HEK293T (cell line): ENCODE measurements at regions not wholly inside any gene's neighbourhood (a gene's known extent, or its start where the extent isn't known, plus 50 kb on each side); places are given as distances from the start of the nearest gene placed in this dataset.

Experiments
- CTCF ChIA-PET: fragments of 350-600 bp; formaldehyde crosslinking; extraction: SDS; loops from one replicate; lab custom pipeline; 2021; ENCODE audit warnings: antibody characterized with exemption, inconsistent platforms; lab: Yijun Ruan, JAX
- POLR2A ChIA-PET: fragments of 350-600 bp; formaldehyde crosslinking; extraction: SDS; loops from one replicate; lab custom pipeline; 2020; ENCODE audit warnings: antibody characterized with exemption, inconsistent platforms; lab: Yijun Ruan, JAX
- DNase-seq: peaks from one replicate; pipeline ENCODE4 v3.0.0; 2012; ENCODE audit warnings: mixed read lengths; ENCODE audit errors: extremely low spot score
- ARNT ChIP-seq: fragments of 450-650 bp; IDR thresholded peaks from 2 replicates; pipeline ENCODE4 v1.6.1; 2017; ENCODE audit warnings: mild to moderate bottlenecking
- BHLHE40 ChIP-seq: fragments of 450-650 bp; IDR thresholded peaks from 2 replicates; pipeline ENCODE4 v1.6.1; 2016; ENCODE audit warnings: mild to moderate bottlenecking, moderate library complexity, borderline replicate concordance
- CTBP1 ChIP-seq: fragments of 450-650 bp; IDR thresholded peaks from 2 replicates; pipeline ENCODE4 v1.6.1; 2016; ENCODE audit warnings: borderline replicate concordance
- ELF4 ChIP-seq: fragments of 450-650 bp; IDR thresholded peaks from 2 replicates; pipeline ENCODE4 v1.6.1; 2017; ENCODE audit warnings: antibody characterized with exemption
- FOXA1 ChIP-seq: fragments of 450-650 bp; IDR thresholded peaks from 2 replicates; pipeline ENCODE4 v1.6.1; 2016; ENCODE audit warnings: mild to moderate bottlenecking
- FOXK2 ChIP-seq: fragments of 450-650 bp; IDR thresholded peaks from 2 replicates; pipeline ENCODE4 v1.6.1; 2016; ENCODE audit warnings: mild to moderate bottlenecking
- FOXM1 ChIP-seq: fragments of 450-650 bp; IDR thresholded peaks from 2 replicates; pipeline ENCODE4 v1.6.1; 2017; ENCODE audit warnings: mild to moderate bottlenecking, borderline replicate concordance
- HDGF ChIP-seq: fragments of 450-650 bp; IDR thresholded peaks from 2 replicates; pipeline ENCODE4 v1.6.1; 2017; ENCODE audit warnings: antibody characterized with exemption, borderline replicate concordance
- L3MBTL2 ChIP-seq: fragments of 450-650 bp; conservative IDR thresholded peaks from 2 replicates; pipeline ENCODE4 v1.6.1; 2016; ENCODE audit warnings: mild to moderate bottlenecking
- LEF1 ChIP-seq: fragments of 450-650 bp; IDR thresholded peaks from 2 replicates; pipeline ENCODE4 v1.6.1; 2017; ENCODE audit warnings: mild to moderate bottlenecking, borderline replicate concordance
- NFRKB ChIP-seq: fragments of 450-650 bp; IDR thresholded peaks from 2 replicates; pipeline ENCODE4 v1.6.1; 2016; ENCODE audit warnings: mild to moderate bottlenecking, moderate library complexity
- SP1 ChIP-seq: fragments of 450-650 bp; IDR thresholded peaks from 2 replicates; pipeline ENCODE4 v1.6.1; 2017
- SUZ12 ChIP-seq: fragments of 450-650 bp; IDR thresholded peaks from 2 replicates; pipeline ENCODE4 v1.6.1; 2016; ENCODE audit warnings: mild to moderate bottlenecking
- TARDBP ChIP-seq: fragments of 450-650 bp; IDR thresholded peaks from 2 replicates; pipeline ENCODE4 v1.6.1; 2016
- ZNF384 ChIP-seq: fragments of 450-650 bp; IDR thresholded peaks from 2 replicates; pipeline ENCODE4 v1.6.1; 2016
- TF ChIP-seq, protein P1 (sequence below): fragments of 450-650 bp; IDR thresholded peaks from 2 replicates; pipeline ENCODE4 v1.6.1; 2016

DNA sequence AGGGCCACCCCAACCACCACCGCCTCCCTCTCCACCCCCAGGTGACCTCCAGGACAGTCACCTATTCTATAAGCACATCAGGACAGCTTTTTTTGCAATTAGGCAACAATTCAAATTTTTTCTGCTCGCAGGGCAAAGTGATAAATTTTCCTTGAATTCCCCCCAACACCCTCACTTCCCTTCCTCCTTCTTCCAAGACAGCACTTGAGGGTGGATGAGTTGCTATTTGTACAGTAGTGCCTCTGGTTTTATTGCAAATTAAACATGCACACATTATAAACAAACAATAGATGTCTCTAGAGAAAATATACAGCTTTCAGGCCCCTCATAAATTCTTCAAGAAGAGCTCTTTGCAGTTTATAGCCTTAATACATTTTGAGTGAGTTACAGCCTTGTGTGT lies 80.9 kb upstream of the USP47 start:
- CTCF ChIA-PET: interaction anchor here (0.8 kb wide), 1 partner anchor 733 kb away, joined by 3 read pairs; no protein-coding TSS in a partner anchor
- TF ChIP-seq ZNF384 (no peak), ELF4 (no peak), FOXA1 (no peak)
- TF ChIP-seq, protein P1, sequence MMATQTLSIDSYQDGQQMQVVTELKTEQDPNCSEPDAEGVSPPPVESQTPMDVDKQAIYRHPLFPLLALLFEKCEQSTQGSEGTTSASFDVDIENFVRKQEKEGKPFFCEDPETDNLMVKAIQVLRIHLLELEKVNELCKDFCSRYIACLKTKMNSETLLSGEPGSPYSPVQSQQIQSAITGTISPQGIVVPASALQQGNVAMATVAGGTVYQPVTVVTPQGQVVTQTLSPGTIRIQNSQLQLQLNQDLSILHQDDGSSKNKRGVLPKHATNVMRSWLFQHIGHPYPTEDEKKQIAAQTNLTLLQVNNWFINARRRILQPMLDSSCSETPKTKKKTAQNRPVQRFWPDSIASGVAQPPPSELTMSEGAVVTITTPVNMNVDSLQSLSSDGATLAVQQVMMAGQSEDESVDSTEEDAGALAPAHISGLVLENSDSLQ: peak; percentile 63
- POLR2A ChIA-PET: no interaction called here
- no peak for DNase-seq

DNA sequence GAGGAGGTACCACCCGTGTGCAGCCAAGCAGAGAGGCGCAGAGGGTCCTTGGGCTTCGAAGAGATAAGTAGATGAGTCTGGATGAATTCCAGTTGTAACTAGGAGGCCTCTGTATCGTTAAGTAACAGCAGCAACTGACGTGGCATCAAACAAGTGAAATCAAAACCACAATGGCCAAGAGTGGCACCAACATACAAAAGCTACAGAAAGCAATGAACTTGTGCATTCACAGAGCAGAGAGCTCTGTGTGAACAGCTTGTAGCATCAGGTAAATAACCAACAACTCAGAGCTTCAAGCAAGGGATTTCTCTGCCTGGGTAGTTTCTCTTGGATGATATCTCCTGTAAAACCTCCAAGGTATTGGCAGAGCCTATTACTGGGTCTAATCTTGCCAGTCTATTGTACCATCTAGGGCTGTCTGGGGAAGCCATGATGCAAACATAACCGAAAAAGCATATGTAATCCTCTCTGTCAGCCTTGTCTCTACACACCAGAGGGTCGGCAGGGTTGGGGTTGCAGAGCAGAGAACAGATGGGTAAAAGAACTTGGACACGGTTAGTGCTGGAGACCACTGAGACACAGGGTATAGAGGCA lies 83.1 kb upstream of the USP47 start:
- ChIA-PET CTCF (no interaction called here), POLR2A (no interaction called here)
- TF ChIP-seq ZNF384 (no peak), SUZ12 (no peak), ELF4 (no peak), ARNT (no peak), FOXM1 (no peak), TARDBP (no peak), FOXA1 (no peak), HDGF (no peak), LEF1 (no peak), NFRKB (no peak), L3MBTL2 (no peak), SP1 (no peak)
- TF ChIP-seq, protein P1: no peak
- no peak for DNase-seq

DNA sequence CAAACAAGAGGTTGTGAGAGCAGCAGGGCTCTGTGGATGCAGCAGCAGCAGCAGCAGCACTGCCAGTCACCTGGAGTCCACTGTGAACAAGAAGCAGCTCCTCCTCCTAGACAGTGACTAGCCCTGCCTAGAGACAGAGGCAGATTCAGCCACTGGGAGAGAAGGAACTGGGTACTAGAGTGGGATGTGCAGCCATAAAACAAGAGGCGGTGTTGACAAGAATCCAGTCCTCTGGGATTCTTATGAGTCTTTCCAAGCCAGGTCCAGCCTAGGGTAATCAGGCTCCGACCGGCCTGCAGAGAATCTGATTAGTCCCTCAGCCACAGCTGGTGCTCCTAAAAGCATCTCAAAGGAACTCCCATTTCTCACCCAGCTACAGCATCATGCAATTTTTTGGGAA lies 83.9 kb upstream of the USP47 start:
- TF ChIP-seq HDGF (no peak), SP1 (no peak), LEF1 (no peak), ZNF384 (no peak), FOXA1 (no peak), L3MBTL2 (no peak), FOXM1 (no peak), CTBP1 (no peak), FOXK2 (no peak), ELF4 (no peak), BHLHE40 (no peak), TARDBP (no peak), SUZ12 (no peak), ARNT (no peak), NFRKB (no peak)
- TF ChIP-seq, protein P1: no peak

DNA sequence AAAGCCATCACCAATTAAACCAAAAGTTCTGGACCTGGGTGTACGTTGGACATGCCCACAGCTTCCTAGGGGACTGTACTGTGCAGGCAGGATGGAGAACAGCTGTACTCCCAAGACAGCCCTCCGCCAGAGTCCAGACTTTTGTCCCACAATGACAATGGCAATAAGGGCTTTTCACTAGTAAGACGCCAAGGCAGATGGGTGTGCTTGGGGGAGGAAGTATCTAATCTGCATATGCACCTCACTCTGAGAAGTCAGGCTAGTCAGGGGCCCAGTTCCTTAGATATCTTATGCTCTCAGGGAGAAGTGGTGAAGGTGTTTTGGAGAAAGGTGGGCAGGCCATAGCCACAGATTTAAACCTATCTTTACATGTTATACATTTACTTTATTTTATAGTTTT lies 85.1 kb upstream of the USP47 start:
- no peak for DNase-seq
- ChIA-PET POLR2A (no interaction called here), CTCF (no interaction called here)
- no peak for TF ChIP-seq FOXK2
- no peak for TF ChIP-seq CTBP1
- TF ChIP-seq, protein P1: no peak
- no peak for TF ChIP-seq LEF1
- TF ChIP-seq L3MBTL2: no peak
- TF ChIP-seq SUZ12: no peak
- TF ChIP-seq ARNT: no peak
- no peak for TF ChIP-seq FOXA1
- TF ChIP-seq BHLHE40: no peak
- no peak for TF ChIP-seq SP1
- no peak for TF ChIP-seq TARDBP
- TF ChIP-seq FOXM1: no peak
- TF ChIP-seq NFRKB: no peak
- TF ChIP-seq ELF4: no peak
- TF ChIP-seq ZNF384: no peak
- no peak for TF ChIP-seq HDGF

More for the DNA sequence above, 83.9 kb upstream of the USP47 start:
- POLR2A ChIA-PET: no interaction called here
- CTCF ChIA-PET: interaction anchor here (0.6 kb wide), 1 partner anchor 95 kb away, joined by 4 read pairs; no protein-coding TSS in a partner anchor
- DNase-seq: no peak

DNA sequence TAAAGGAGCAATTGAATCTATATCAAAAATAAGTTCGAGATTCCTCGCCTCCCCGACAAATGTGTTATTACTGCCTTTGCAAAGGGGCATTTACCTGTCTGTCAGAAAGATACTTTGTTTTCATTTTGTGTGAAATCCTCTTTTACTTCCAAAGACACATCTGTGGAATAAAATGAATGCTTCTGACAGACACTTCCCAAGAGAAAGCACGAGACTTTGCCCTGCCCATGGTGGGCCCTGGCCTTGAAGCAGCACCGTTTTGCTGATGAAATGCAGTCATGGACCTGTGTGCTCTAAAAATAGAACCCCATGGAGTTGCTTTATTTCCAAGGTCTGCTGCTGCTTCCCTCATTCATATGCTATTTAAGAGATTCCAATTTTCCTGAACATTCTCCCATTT lies 85.9 kb upstream of the USP47 start:
- ChIA-PET POLR2A (no interaction called here), CTCF (no interaction called here)
- TF ChIP-seq TARDBP: no peak
- no peak for TF ChIP-seq L3MBTL2
- TF ChIP-seq CTBP1: no peak
- TF ChIP-seq BHLHE40: no peak
- TF ChIP-seq SP1: no peak
- TF ChIP-seq SUZ12: no peak
- no peak for TF ChIP-seq FOXM1
- no peak for TF ChIP-seq NFRKB
- no peak for TF ChIP-seq FOXK2
- TF ChIP-seq FOXA1: no peak
- TF ChIP-seq LEF1: no peak
- TF ChIP-seq ZNF384: no peak
- TF ChIP-seq, protein P1: no peak
- no peak for TF ChIP-seq HDGF
- no peak for TF ChIP-seq ARNT
- no peak for TF ChIP-seq ELF4
- no peak for DNase-seq
